ENCODE measurements at regions not wholly inside any gene's neighbourhood (a gene's known extent, or its start where the extent isn't known, plus 50 kb on each side); places are given as distances from the start of the nearest gene placed in this dataset.
"Not testable (repeated sequence)": the region's sequence is repeated elsewhere in the genome, so short reads cannot be mapped to it uniquely, and the experiment has no call there.

DNA sequence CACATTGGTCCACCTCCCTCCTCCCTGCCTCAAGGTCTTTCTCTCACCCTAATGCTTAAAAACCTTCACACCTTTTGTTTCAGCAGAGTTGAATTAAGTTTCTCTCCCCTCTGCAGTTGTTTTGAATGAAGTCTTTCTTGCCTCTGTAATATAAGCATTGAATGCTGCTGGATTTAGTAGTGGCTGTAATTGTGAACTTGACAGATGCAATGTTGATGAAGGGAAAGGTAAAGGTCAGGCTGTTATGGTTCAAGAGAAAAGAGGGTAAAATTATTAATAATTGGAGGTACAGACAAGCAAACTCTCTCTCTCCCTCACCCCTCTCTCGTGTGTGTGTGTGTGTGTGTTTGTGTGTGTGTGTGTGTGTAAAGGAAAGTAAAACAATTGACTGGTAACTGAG lies 509.8 kb downstream of the AMY1C start:
- Mint-ChIP-seq H3K4me1 (ENCODE audit: unreplicated experiment) (peaks cover 12% of the 10 kb centered on the region), H3K27me3 (ENCODE audit: unreplicated experiment) (peaks cover 1% of the 10 kb centered on the region), H3K9me3 (ENCODE audit: unreplicated experiment) (no peaks in the 10 kb centered on the region), H3K36me3 (ENCODE audit: low read depth, unreplicated experiment) (no peaks in the 10 kb centered on the region), H3K27ac (ENCODE audit: unreplicated experiment) (no peak overlapping the region), H3K4me3 (ENCODE audit: unreplicated experiment) (no peak overlapping the region)
- TF ChIP-seq, protein P1, sequence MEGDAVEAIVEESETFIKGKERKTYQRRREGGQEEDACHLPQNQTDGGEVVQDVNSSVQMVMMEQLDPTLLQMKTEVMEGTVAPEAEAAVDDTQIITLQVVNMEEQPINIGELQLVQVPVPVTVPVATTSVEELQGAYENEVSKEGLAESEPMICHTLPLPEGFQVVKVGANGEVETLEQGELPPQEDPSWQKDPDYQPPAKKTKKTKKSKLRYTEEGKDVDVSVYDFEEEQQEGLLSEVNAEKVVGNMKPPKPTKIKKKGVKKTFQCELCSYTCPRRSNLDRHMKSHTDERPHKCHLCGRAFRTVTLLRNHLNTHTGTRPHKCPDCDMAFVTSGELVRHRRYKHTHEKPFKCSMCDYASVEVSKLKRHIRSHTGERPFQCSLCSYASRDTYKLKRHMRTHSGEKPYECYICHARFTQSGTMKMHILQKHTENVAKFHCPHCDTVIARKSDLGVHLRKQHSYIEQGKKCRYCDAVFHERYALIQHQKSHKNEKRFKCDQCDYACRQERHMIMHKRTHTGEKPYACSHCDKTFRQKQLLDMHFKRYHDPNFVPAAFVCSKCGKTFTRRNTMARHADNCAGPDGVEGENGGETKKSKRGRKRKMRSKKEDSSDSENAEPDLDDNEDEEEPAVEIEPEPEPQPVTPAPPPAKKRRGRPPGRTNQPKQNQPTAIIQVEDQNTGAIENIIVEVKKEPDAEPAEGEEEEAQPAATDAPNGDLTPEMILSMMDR (IDR thresholded peaks at IDR 0.05; ENCODE audit: unreplicated experiment) = no peak
- no peak for DNase-seq (ENCODE audit: low spot score)

DNA sequence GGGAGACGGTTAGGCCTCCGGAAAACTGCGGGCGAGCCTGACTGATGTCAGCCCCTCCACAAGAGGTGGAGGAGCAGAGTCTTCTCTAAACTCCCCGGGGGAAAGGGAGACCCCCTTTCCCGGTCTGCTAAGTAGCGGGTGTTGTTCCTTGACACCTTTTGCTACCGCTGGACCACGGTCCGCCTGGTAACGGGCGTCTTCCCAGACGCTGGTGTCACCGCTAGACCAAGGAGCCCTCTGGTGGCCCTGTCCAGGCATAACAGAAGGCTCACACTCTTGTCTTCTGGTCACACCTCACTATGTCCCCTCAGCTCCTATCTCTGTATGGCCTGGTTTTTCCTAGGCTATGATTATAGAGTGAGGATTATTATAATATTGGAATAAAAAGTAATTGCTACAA lies 513.4 kb downstream of the AMY1C start:
- not testable (repeated sequence) for H3K27ac Mint-ChIP-seq (ENCODE audit: unreplicated experiment); H3K9me3 Mint-ChIP-seq (ENCODE audit: unreplicated experiment); H3K36me3 Mint-ChIP-seq (ENCODE audit: low read depth, unreplicated experiment); H3K4me3 Mint-ChIP-seq (ENCODE audit: unreplicated experiment); DNase-seq (ENCODE audit: low spot score); H3K27me3 Mint-ChIP-seq (ENCODE audit: unreplicated experiment)
- peaks cover 12% of the 10 kb centered on the region for H3K4me1 Mint-ChIP-seq (ENCODE audit: unreplicated experiment)

DNA sequence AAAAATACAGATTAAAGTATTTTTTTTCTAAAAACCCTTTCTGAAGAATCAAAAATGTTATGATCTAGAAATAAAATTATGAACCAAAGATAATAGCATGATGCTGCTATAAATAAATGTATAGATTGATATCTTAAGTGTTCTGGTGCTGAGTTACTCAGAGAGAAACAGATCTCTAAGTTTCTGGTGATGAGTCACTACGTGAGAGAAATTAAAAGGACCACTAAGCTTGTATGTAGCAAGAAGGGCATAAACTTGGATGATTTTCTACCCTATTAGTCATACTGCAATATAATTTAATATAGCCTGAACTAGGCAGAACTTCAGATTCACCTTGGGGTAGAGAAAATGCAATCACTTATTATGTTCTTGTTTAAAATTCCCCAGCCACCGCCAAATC lies 514.8 kb downstream of the AMY1C start:
- H3K9me3 Mint-ChIP-seq (ENCODE audit: unreplicated experiment) = no peaks in the 10 kb centered on the region
- peaks cover 8% of the 10 kb centered on the region for H3K4me1 Mint-ChIP-seq (ENCODE audit: unreplicated experiment)
- H3K4me3 Mint-ChIP-seq (ENCODE audit: unreplicated experiment) = no peak overlapping the region

DNA sequence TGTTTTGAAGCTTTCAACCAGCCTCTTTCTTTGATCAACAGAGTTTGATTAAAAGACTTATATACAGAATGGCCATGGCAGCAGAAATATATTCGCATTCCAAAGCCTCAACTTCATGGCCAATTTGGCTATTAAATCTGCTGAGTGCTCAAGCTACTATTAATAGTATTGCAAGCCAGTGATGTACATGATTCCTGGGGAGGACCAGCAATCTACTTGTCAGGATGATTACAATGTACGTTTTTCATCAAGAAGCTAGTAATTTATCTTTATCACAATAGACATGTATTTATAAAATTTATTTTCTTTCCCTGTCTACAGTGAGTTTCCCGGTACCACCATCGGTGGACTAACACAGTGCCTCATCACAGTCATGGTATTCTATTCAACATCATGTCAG lies 515.5 kb downstream of the AMY1C start:
- Mint-ChIP-seq H3K36me3 (ENCODE audit: low read depth, unreplicated experiment) (no peaks in the 10 kb centered on the region), H3K27ac (ENCODE audit: unreplicated experiment) (no peak overlapping the region), H3K9me3 (ENCODE audit: unreplicated experiment) (no peaks in the 10 kb centered on the region), H3K4me1 (ENCODE audit: unreplicated experiment) (peaks cover 1% of the 10 kb centered on the region), H3K4me3 (ENCODE audit: unreplicated experiment) (no peak overlapping the region), H3K27me3 (ENCODE audit: unreplicated experiment) (no peaks in the 10 kb centered on the region)
- DNase-seq (ENCODE audit: low spot score) = no peak
- TF ChIP-seq, protein P1 (IDR thresholded peaks at IDR 0.05; ENCODE audit: unreplicated experiment) = no peak

More for the DNA sequence above, 514.8 kb downstream of the AMY1C start:
- peaks cover 1% of the 10 kb centered on the region for H3K27me3 Mint-ChIP-seq (ENCODE audit: unreplicated experiment)
- no peak overlapping the region for H3K27ac Mint-ChIP-seq (ENCODE audit: unreplicated experiment)
- TF ChIP-seq, protein P1 (IDR thresholded peaks at IDR 0.05; ENCODE audit: unreplicated experiment) = no peak
- no peak for DNase-seq (ENCODE audit: low spot score)
- no peaks in the 10 kb centered on the region for H3K36me3 Mint-ChIP-seq (ENCODE audit: low read depth, unreplicated experiment)

DNA sequence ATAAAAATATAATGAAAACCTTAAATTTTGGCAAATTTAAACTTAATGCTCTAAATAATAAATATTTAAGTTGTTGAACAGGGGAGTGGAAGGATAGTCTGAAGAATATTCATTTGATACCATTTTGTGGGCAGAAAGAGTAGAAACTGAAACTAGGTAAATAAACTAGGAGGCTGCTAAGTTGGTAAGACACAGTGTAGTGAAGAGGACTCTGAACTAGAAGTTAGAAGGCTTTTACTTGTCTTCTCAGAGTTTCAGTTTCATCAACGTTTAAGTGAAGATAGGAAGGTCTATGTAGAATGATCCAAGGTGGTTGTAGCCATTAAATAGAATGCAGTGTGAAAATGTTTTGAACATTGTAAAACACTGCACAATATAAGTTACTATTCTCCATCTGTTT lies 516.9 kb downstream of the AMY1C start:
- no peak overlapping the region for H3K4me3 Mint-ChIP-seq (ENCODE audit: unreplicated experiment)
- no peaks in the 10 kb centered on the region for H3K4me1 Mint-ChIP-seq (ENCODE audit: unreplicated experiment)
- H3K27me3 Mint-ChIP-seq (ENCODE audit: unreplicated experiment) = no peaks in the 10 kb centered on the region
- no peaks in the 10 kb centered on the region for H3K9me3 Mint-ChIP-seq (ENCODE audit: unreplicated experiment)
- no peaks in the 10 kb centered on the region for H3K36me3 Mint-ChIP-seq (ENCODE audit: low read depth, unreplicated experiment)
- TF ChIP-seq, protein P1 (IDR thresholded peaks at IDR 0.05; ENCODE audit: unreplicated experiment) = no peak
- DNase-seq (ENCODE audit: low spot score) = no peak
- H3K27ac Mint-ChIP-seq (ENCODE audit: unreplicated experiment) = no peak overlapping the region

DNA sequence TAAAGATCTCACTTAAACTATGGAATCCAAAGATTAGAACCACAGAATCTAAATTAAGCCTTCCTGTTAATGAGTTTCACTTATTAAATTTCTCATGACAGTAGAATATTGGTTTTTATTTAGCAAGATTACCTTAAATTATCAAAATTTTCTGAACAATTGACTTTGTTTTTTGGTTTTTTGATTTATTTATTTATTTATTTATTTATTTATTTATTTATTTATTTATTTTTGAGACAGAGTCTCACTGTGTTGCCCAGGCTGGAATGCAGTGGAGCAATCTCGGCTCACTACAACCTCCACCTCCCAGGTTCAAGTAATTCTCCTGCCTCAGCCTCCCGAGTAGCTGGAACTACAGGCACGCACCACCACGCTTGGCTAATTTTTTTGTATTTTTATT lies 538.6 kb downstream of the AMY1C start:
- H3K4me1 Mint-ChIP-seq (ENCODE audit: unreplicated experiment); H3K9me3 Mint-ChIP-seq (ENCODE audit: unreplicated experiment); H3K36me3 Mint-ChIP-seq (ENCODE audit: low read depth, unreplicated experiment); H3K27ac Mint-ChIP-seq (ENCODE audit: unreplicated experiment); H3K4me3 Mint-ChIP-seq (ENCODE audit: unreplicated experiment); H3K27me3 Mint-ChIP-seq (ENCODE audit: unreplicated experiment); DNase-seq (ENCODE audit: low spot score): not testable (repeated sequence)
